Neural progenitor cell (in vitro differentiated cells): ENCODE measurements at regions not wholly inside any gene's neighbourhood (a gene's known extent, or its start where the extent isn't known, plus 50 kb on each side); places are given as distances from the start of the nearest gene placed in this dataset.

Experiments used
- CTCF ChIP-seq: fragments of 200-600 bp; sonication (generic); IDR thresholded peaks from 2 replicates; pipeline ENCODE4 v1.5.1; 2017; ENCODE audit warnings: antibody characterized with exemption, mild to moderate bottlenecking
- EZH2 ChIP-seq: fragments of 200-600 bp; sonication (generic); IDR thresholded peaks from 2 replicates; pipeline ENCODE4 v1.6.1; 2017; ENCODE audit warnings: antibody characterized with exemption, mild to moderate bottlenecking, moderate library complexity
- EZH2phosphoT487 ChIP-seq: fragments of 200-600 bp; sonication (generic); IDR thresholded peaks from 2 replicates; pipeline ENCODE4 v1.6.1; 2017; ENCODE audit warnings: antibody characterized with exemption

- TF ChIP-seq CTCF (no peak), EZH2 (no peak), EZH2phosphoT487 (no peak)
These were observed 261.3 kb upstream of the ANO5 start for GRCh38 chr11:21931436-21932101.
